H9 (cell line): ENCODE measurements at regions not wholly inside any gene's neighbourhood (a gene's known extent, or its start where the extent isn't known, plus 50 kb on each side); places are given as distances from the start of the nearest gene placed in this dataset.
A peak's percentile ranks its signal among the peaks of the same experiment; 100 is the strongest.

Source experiments
- DNase-seq: peaks from one replicate; pipeline ENCODE4 v3.0.0-alpha.2; 2017
- H2AFZ ChIP-seq: one replicate; pipeline ENCODE4 v1.6.1; 2013; ENCODE audit warnings: mild to moderate bottlenecking, low read length, control low read depth, moderate library complexity
- H2AK5ac ChIP-seq: 2 replicates; pipeline ENCODE4 v1.6.1; 2013; ENCODE audit warnings: low read length, control low read depth, mixed read lengths; ENCODE audit not compliant: insufficient read length
- H2BK120ac ChIP-seq: one replicate; pipeline ENCODE4 v1.6.1; 2013; ENCODE audit warnings: low read depth, mild to moderate bottlenecking, low read length, control low read depth, inconsistent platforms; ENCODE audit not compliant: poor library complexity, severe bottlenecking
- H2BK12ac ChIP-seq: 2 replicates; pipeline ENCODE4 v1.6.1; 2013; ENCODE audit warnings: low read length, control low read depth, mixed read lengths, low read depth; ENCODE audit not compliant: insufficient read length
- H2BK15ac ChIP-seq: 2 replicates; pipeline ENCODE4 v1.6.1; 2013; ENCODE audit warnings: low read depth, low read length, control low read depth
- H2BK20ac ChIP-seq: one replicate; pipeline ENCODE4 v1.6.1; 2013; ENCODE audit warnings: low read depth, mild to moderate bottlenecking, low read length, control low read depth, inconsistent platforms; ENCODE audit not compliant: poor library complexity, severe bottlenecking
- H2BK5ac ChIP-seq: 2 replicates; pipeline ENCODE4 v1.6.1; 2013; ENCODE audit warnings: low read length, control low read depth, mixed read lengths; ENCODE audit not compliant: insufficient read length
- H3K14ac ChIP-seq: 2 replicates; pipeline ENCODE4 v1.6.1; 2013; ENCODE audit warnings: low read length, control low read depth; ENCODE audit not compliant: insufficient read depth
- H3K18ac ChIP-seq: 2 replicates; pipeline ENCODE4 v1.6.1; 2013; ENCODE audit warnings: low read depth, mild to moderate bottlenecking, mixed read lengths, low read length, control low read depth; ENCODE audit not compliant: insufficient read length
- H3K23ac ChIP-seq: 2 replicates; pipeline ENCODE4 v1.6.1; 2013; ENCODE audit warnings: low read length, control low read depth, mixed read lengths, low read depth; ENCODE audit not compliant: insufficient read length
- H3K23me2 ChIP-seq: 2 replicates; pipeline ENCODE4 v1.6.1; 2013; ENCODE audit warnings: low read depth, mild to moderate bottlenecking, mixed read lengths, low read length, control low read depth; ENCODE audit not compliant: insufficient read length, poor library complexity, severe bottlenecking
- H3K27ac ChIP-seq: 2 replicates; pipeline ENCODE4 v1.5.1; 2013; ENCODE audit warnings: low read length, control low read depth, mixed read lengths, low read depth; ENCODE audit not compliant: insufficient read length
- H3K27me3 ChIP-seq: 2 replicates; pipeline ENCODE4 v1.6.1; 2013; ENCODE audit warnings: low read length, control low read depth, inconsistent platforms; ENCODE audit not compliant: insufficient read depth
- H3K4ac ChIP-seq: 2 replicates; pipeline ENCODE4 v1.6.1; 2013; ENCODE audit warnings: low read depth, mild to moderate bottlenecking, control low read depth, inconsistent platforms, low read length, moderate library complexity
- H3K4me1 ChIP-seq: 2 replicates; pipeline ENCODE4 v1.6.1; 2013; ENCODE audit warnings: low read length, control low read depth, inconsistent platforms; ENCODE audit not compliant: insufficient read depth
- H3K4me2 ChIP-seq: 2 replicates; pipeline ENCODE4 v1.6.1; 2013; ENCODE audit warnings: low read length, control low read depth, mixed read lengths; ENCODE audit not compliant: insufficient read length, insufficient read depth
- H3K56ac ChIP-seq: 2 replicates; pipeline ENCODE4 v1.6.1; 2013; ENCODE audit warnings: low read depth, mild to moderate bottlenecking, mixed read lengths, low read length, control low read depth; ENCODE audit not compliant: insufficient read length
- H3K79me1 ChIP-seq: 2 replicates; pipeline ENCODE4 v1.6.1; 2013; ENCODE audit warnings: low read depth, mild to moderate bottlenecking, moderate library complexity, low read length, control low read depth, inconsistent platforms; ENCODE audit not compliant: insufficient read depth, poor library complexity, severe bottlenecking
- H3K79me2 ChIP-seq: 2 replicates; pipeline ENCODE4 v1.6.1; 2013; ENCODE audit warnings: low read length, control low read depth, inconsistent platforms; ENCODE audit not compliant: insufficient read depth
- H3K9ac ChIP-seq: 2 replicates; pipeline ENCODE4 v1.6.1; 2013; ENCODE audit warnings: low read length, control low read depth, mixed read lengths; ENCODE audit not compliant: insufficient read length; ENCODE audit errors: extremely low read depth
- H3K9me3 ChIP-seq: one replicate; pipeline ENCODE4 v1.6.1; 2013; ENCODE audit warnings: low read depth, low read length, inconsistent platforms; ENCODE audit not compliant: control insufficient read depth
- H3T11ph ChIP-seq: one replicate; pipeline ENCODE4 v1.6.1; 2013; ENCODE audit warnings: mild to moderate bottlenecking, low read length, control low read depth, inconsistent platforms
- H4K20me1 ChIP-seq: one replicate; pipeline ENCODE4 v1.6.1; 2013; ENCODE audit not compliant: control insufficient read depth, insufficient read length, insufficient read depth
- H4K5ac ChIP-seq: 2 replicates; pipeline ENCODE4 v1.6.1; 2013; ENCODE audit warnings: low read depth, mild to moderate bottlenecking, mixed read lengths, low read length, control low read depth; ENCODE audit not compliant: insufficient read length
- H4K8ac ChIP-seq: replicated peaks from 2 replicates; pipeline ENCODE4 v1.6.1; 2013; ENCODE audit warnings: low read length, control low read depth, mixed read lengths, low read depth; ENCODE audit not compliant: insufficient read length
- H4K91ac ChIP-seq: 2 replicates; pipeline ENCODE4 v1.6.1; 2013; ENCODE audit warnings: low read depth, mild to moderate bottlenecking, moderate library complexity, mixed read lengths, low read length, control low read depth; ENCODE audit not compliant: insufficient read length
- H3K27ac Mint-ChIP-seq, 3 experiments: 2 replicates in 2 of 3; 3 replicates in 1 of 3; pipeline ENCODE4 v1.8.0; 2020 to 2021; ENCODE audit warnings: mixed read lengths in 3 of 3, mild to moderate bottlenecking in 1 of 3, moderate library complexity in 1 of 3
- H3K27me3 Mint-ChIP-seq: 2 replicates; pipeline ENCODE4 v1.8.0; 2021; ENCODE audit warnings: low read depth, mild to moderate bottlenecking, moderate library complexity, mixed read lengths
- H3K36me3 Mint-ChIP-seq, 3 experiments: 2 replicates in 2 of 3; 3 replicates in 1 of 3; pipeline ENCODE4 v1.8.0; 2020 to 2021; ENCODE audit warnings: low read depth in 3 of 3, mixed read lengths in 3 of 3; ENCODE audit not compliant: insufficient read depth in 1 of 3
- H3K4me1 Mint-ChIP-seq, 2 experiments: 2 replicates each; pipeline ENCODE4 v1.8.0; 2020; ENCODE audit warnings: mixed read lengths in 2 of 2
- H3K4me3 Mint-ChIP-seq, 2 experiments: 2 replicates in 1 of 2; 3 replicates in 1 of 2; pipeline ENCODE4 v1.8.0; 2020 to 2021; ENCODE audit warnings: mild to moderate bottlenecking in 2 of 2, mixed read lengths in 2 of 2, moderate library complexity in 1 of 2
- H3K9me3 Mint-ChIP-seq, 2 experiments: 2 replicates in 1 of 2; 3 replicates in 1 of 2; pipeline ENCODE4 v1.8.0; 2020; ENCODE audit warnings: mild to moderate bottlenecking in 2 of 2, mixed read lengths in 2 of 2, moderate library complexity in 1 of 2
- CTCF ChIP-seq: fragments of 200-600 bp; sonication (generic); conservative IDR thresholded peaks from 3 replicates; pipeline ENCODE4 v1.8.0; 2021; ENCODE audit warnings: antibody characterized with exemption, mild to moderate bottlenecking
- WGBS: extraction: QIAGEN DNeasy Blood & Tissue Kit; methylation state at CpG from one replicate; pipeline ENCODE4 v1.1.7; 2013; ENCODE audit warnings: missing lambda C conversion rate, low lambda C conversion rate, mixed read lengths; ENCODE audit not compliant: insufficient read length; ENCODE audit errors: extremely low coverage; 5-methylcytosine and 5-hydroxymethylcytosine counted together

GRCh38 chr7:92994901-92995300 lies 122.9 kb downstream of the SAMD9 start:
- H3K4me2 ChIP-seq, result no peak overlapping the region
- Mint-ChIP-seq H3K4me1 (peaks cover 13 to 18% of the 10 kb centered on the region in 2 experiments), H3K9me3 (no peaks in the 10 kb centered on the region), H3K27ac (peak overlapping the region in 1 of 3 experiments; percentile 34; a peak in 1 of 7 replicates), H3K4me3 (no peak overlapping the region), H3K27me3 (peaks cover 12% of the 10 kb centered on the region), H3K36me3 (no peaks in the 10 kb centered on the region)
- no peak for DNase-seq
- 0 out of 2 replicates have a peak, but pooled peaks cover 3% of the 10 kb centered on the region for H3K4me1 ChIP-seq
- no peak overlapping the region for H2AK5ac ChIP-seq
- H2BK5ac ChIP-seq, result no peak overlapping the region
- H2BK120ac ChIP-seq, result no peak overlapping the region
- no peak overlapping the region for H3K56ac ChIP-seq
- no peak overlapping the region for H3T11ph ChIP-seq
- H3K14ac ChIP-seq, result no peak overlapping the region
- H3K27ac ChIP-seq, result no peak overlapping the region
- no peak overlapping the region for H3K4ac ChIP-seq
- no peak overlapping the region for H4K91ac ChIP-seq
- TF ChIP-seq CTCF, result no peak
- H3K27me3 ChIP-seq, result no peaks in the 10 kb centered on the region
- H2AFZ ChIP-seq, result no peak overlapping the region
- no peaks in the 10 kb centered on the region for H3K79me2 ChIP-seq
- WGBS, result no CpG with 5 or more reads among the region's 2 CpGs
- no peaks in the 10 kb centered on the region for H4K20me1 ChIP-seq
- H4K8ac ChIP-seq, result no peak overlapping the region
- no peak overlapping the region for H2BK15ac ChIP-seq
- no peak overlapping the region for H2BK12ac ChIP-seq
- H3K9me3 ChIP-seq, result no peaks in the 10 kb centered on the region
- no peak overlapping the region for H3K18ac ChIP-seq
- H3K23ac ChIP-seq, result no peak overlapping the region
- H3K23me2 ChIP-seq, result no peaks in the 10 kb centered on the region
- H2BK20ac ChIP-seq, result no peak overlapping the region
- no peak overlapping the region for H4K5ac ChIP-seq
- H3K9ac ChIP-seq, result no peak overlapping the region
- no peaks in the 10 kb centered on the region for H3K79me1 ChIP-seq
